Body of pancreas (tissue), 4 donors: ENCODE measurements at regions not wholly inside any gene's neighbourhood (a gene's known extent, or its start where the extent isn't known, plus 50 kb on each side); places are given as distances from the start of the nearest gene placed in this dataset.

Experiments used
- POLR2A ChIP-seq, 3 donors: fragments of 450-650 bp; IDR thresholded peaks; one replicate each; pipeline ENCODE4 v1.6.1; 2016; ENCODE audit warnings: antibody characterized with exemption in 3 of 3, mild to moderate bottlenecking in 2 of 3
- TF ChIP-seq, protein P1 (sequence below), 7 experiments: fragments of 450-650 bp in 4 of 7; fragments of 200-600 bp in 3 of 7; sonication (generic) in 3 of 7; IDR thresholded peaks; one replicate each; pipeline ENCODE4 v1.5.1; 2016 to 2019; ENCODE audit warnings: antibody characterized with exemption in 7 of 7

DNA sequence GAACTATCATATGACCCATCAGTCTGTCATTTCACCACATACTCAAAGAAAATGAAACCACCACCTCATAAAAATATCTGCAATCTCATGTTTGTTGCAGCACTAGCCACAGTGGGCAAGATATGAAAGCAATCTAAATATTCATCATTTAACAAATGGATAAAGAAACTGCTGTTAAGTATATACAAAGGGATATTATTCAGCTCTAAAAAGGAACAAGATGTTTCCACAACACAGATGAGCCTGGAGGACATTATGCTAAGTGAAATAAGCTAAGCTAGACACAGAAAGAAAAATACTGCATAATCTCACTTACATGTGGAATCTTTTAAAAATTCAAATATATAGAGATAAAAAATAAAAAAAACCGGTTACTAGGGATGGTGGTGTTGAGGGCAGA, 108.2 kb upstream of the BRWD3 start:
- TF ChIP-seq, protein P1, sequence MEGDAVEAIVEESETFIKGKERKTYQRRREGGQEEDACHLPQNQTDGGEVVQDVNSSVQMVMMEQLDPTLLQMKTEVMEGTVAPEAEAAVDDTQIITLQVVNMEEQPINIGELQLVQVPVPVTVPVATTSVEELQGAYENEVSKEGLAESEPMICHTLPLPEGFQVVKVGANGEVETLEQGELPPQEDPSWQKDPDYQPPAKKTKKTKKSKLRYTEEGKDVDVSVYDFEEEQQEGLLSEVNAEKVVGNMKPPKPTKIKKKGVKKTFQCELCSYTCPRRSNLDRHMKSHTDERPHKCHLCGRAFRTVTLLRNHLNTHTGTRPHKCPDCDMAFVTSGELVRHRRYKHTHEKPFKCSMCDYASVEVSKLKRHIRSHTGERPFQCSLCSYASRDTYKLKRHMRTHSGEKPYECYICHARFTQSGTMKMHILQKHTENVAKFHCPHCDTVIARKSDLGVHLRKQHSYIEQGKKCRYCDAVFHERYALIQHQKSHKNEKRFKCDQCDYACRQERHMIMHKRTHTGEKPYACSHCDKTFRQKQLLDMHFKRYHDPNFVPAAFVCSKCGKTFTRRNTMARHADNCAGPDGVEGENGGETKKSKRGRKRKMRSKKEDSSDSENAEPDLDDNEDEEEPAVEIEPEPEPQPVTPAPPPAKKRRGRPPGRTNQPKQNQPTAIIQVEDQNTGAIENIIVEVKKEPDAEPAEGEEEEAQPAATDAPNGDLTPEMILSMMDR (IDR thresholded peaks at IDR 0.05): no peak
- no peak for TF ChIP-seq POLR2A (IDR thresholded peaks at IDR 0.05)
